ENCODE measurements at regions not wholly inside any gene's neighbourhood (a gene's known extent, or its start where the extent isn't known, plus 50 kb on each side); places are given as distances from the start of the nearest gene placed in this dataset.

- intact Hi-C loops (cut with DNase I) = no loop called here
- WGBS = 75% methylated on average over 10 of the region's 12 CpGs
- Histone ChIP-seq H3K36me3 (no peaks in the 10 kb centered on the region), H3K27me3 (no peaks in the 10 kb centered on the region), H3K4me1 (peaks cover 0 to 39% (median 21%) of the 10 kb centered on the region in 4 donors), H3K9me3 (no peaks in the 10 kb centered on the region), H3K27ac (replicated peaks in 1 of 4) (no peak overlapping the region), H3K4me3 (no peak overlapping the region)
- DNase-seq (ENCODE audit: extremely low spot score) = no peak
- TF ChIP-seq POLR2AphosphoS5 (IDR thresholded peaks at IDR 0.05) (no peak), CTCF (IDR thresholded peaks at IDR 0.05) (no peak), POLR2A (IDR thresholded peaks at IDR 0.05; ENCODE audit: low read depth) (no peak), EP300 (IDR thresholded peaks at IDR 0.05) (no peak)
Measured at GRCh38 chr9:79974806-79975422, 403.1 kb downstream of the TLE4 start.

DNA sequence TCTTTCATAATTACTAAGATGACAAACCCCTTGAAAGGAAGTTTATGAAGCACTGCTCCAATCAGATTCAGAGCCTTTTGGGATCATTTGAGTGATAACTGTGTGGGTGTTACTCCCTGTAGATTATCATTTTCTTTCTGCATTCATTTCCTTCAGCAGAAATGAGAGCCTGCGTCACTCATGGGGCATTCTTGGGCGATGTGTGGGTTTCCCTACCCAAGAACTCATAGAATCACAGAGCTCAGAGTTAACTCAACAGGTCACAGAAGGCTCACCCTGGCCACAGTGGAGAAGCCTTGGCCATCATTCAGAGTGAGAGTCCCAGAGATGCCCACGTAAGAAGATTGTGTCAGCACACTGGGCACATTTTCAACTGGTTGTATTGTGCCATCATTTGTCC, 401.9 kb downstream of the TLE4 start:
- TF ChIP-seq EP300 (IDR thresholded peaks at IDR 0.05) (no peak), POLR2A (IDR thresholded peaks at IDR 0.05; ENCODE audit: low read depth) (no peak), CTCF (IDR thresholded peaks at IDR 0.05) (no peak), POLR2AphosphoS5 (IDR thresholded peaks at IDR 0.05) (no peak)
- Histone ChIP-seq H3K27ac (replicated peaks in 1 of 4) (no peak overlapping the region), H3K4me1 (peaks cover 0 to 32% (median 21%) of the 10 kb centered on the region in 4 donors), H3K36me3 (no peaks in the 10 kb centered on the region), H3K4me3 (no peak overlapping the region), H3K27me3 (no peaks in the 10 kb centered on the region), H3K9me3 (no peaks in the 10 kb centered on the region)
- intact Hi-C loops (cut with DNase I) = no loop called here
- DNase-seq (ENCODE audit: extremely low spot score) = no peak
- 86% methylated on average over 3 of the region's 3 CpGs for WGBS

- 85% methylated on average over 2 of the region's 2 CpGs for WGBS
- H3K9me3 ChIP-seq = no peaks in the 10 kb centered on the region
- no peak for DNase-seq (ENCODE audit: extremely low spot score)
- H3K4me3 ChIP-seq = no peak overlapping the region
- intact Hi-C loops (cut with DNase I) = no loop called here
- H3K27me3 ChIP-seq = no peaks in the 10 kb centered on the region
- H3K4me1 ChIP-seq = no peaks in the 10 kb centered on the region
- H3K27ac ChIP-seq (replicated peaks in 1 of 4) = no peak overlapping the region
- no peaks in the 10 kb centered on the region for H3K36me3 ChIP-seq
- TF ChIP-seq EP300 (IDR thresholded peaks at IDR 0.05) (no peak), POLR2A (IDR thresholded peaks at IDR 0.05; ENCODE audit: low read depth) (no peak), POLR2AphosphoS5 (IDR thresholded peaks at IDR 0.05) (no peak), CTCF (IDR thresholded peaks at IDR 0.05) (no peak)
Measured at GRCh38 chr9:79970146-79970425, 398.3 kb downstream of the TLE4 start.

GRCh38 chr9:79969393-79970145, 397.8 kb downstream of the TLE4 start:
- H3K9me3 ChIP-seq = no peaks in the 10 kb centered on the region
- no peaks in the 10 kb centered on the region for H3K36me3 ChIP-seq
- WGBS = 93% methylated on average over 3 of the region's 3 CpGs
- H3K4me3 ChIP-seq = no peak overlapping the region
- intact Hi-C loops (cut with DNase I) = no loop called here
- DNase-seq (ENCODE audit: extremely low spot score) = no peak
- H3K27me3 ChIP-seq = no peaks in the 10 kb centered on the region
- no peaks in the 10 kb centered on the region for H3K4me1 ChIP-seq
- H3K27ac ChIP-seq (replicated peaks in 1 of 4) = no peak overlapping the region
- TF ChIP-seq POLR2AphosphoS5 (IDR thresholded peaks at IDR 0.05) = no peak
- TF ChIP-seq EP300 (IDR thresholded peaks at IDR 0.05) = no peak
- TF ChIP-seq POLR2A (IDR thresholded peaks at IDR 0.05; ENCODE audit: low read depth) = no peak
- TF ChIP-seq CTCF (IDR thresholded peaks at IDR 0.05) = no peak
